ENCODE measurements at regions not wholly inside any gene's neighbourhood (a gene's known extent, or its start where the extent isn't known, plus 50 kb on each side); places are given as distances from the start of the nearest gene placed in this dataset.

- peak; percentile 17 for TF ChIP-seq SMC3 (conservative IDR thresholded peaks at IDR 0.05; ENCODE audit: poor library complexity)
- TF ChIP-seq POLR2AphosphoS5 (IDR thresholded peaks at IDR 0.05) = peak; percentile 69
- no peak for TF ChIP-seq RAD21 (conservative IDR thresholded peaks at IDR 0.05)
- TF ChIP-seq EP300 (conservative IDR thresholded peaks at IDR 0.05; ENCODE audit: poor library complexity, severe bottlenecking) = peak; percentile 88
- TF ChIP-seq TAF1 (IDR thresholded peaks at IDR 0.05; ENCODE audit: low read depth) = no peak
- TF ChIP-seq REST (IDR thresholded peaks at IDR 0.05; ENCODE audit: borderline replicate concordance) = no peak
- no peak for TF ChIP-seq CTCF (IDR thresholded peaks at IDR 0.05; ENCODE audit: poor library complexity, severe bottlenecking)
- no peak for TF ChIP-seq EZH2 (IDR thresholded peaks at IDR 0.05; ENCODE audit: borderline replicate concordance, insufficient read depth, low read length, poor library complexity, severe bottlenecking)
- TF ChIP-seq MXI1 (conservative IDR thresholded peaks at IDR 0.05; ENCODE audit: poor library complexity, severe bottlenecking) = no peak
- H3K9me2 ChIP-seq (ENCODE audit: insufficient read depth, low read length) = no peaks in the 10 kb centered on the region
- no peaks in the 10 kb centered on the region for H3K9me3 ChIP-seq (ENCODE audit: low read length)
- no peaks in the 10 kb centered on the region for H3K79me2 ChIP-seq (replicated peaks; ENCODE audit: insufficient read depth, low read length)
- H3K27me3 ChIP-seq (ENCODE audit: insufficient read depth, low read depth, low read length) = no peaks in the 10 kb centered on the region
- H4K20me1 ChIP-seq (ENCODE audit: insufficient read depth) = no peaks in the 10 kb centered on the region
- H3K4me2 ChIP-seq (ENCODE audit: low read length) = no peak overlapping the region
- H3K9ac ChIP-seq (ENCODE audit: low read length) = peak overlapping the region; percentile 43
- peak overlapping the region; percentile 85 for H3K27ac ChIP-seq (ENCODE audit: low read length)
- no peaks in the 10 kb centered on the region for H3K36me3 ChIP-seq (ENCODE audit: insufficient read depth, low read length)
- H2AFZ ChIP-seq (ENCODE audit: low read depth, low read length) = no peak overlapping the region
- H3F3A ChIP-seq (ENCODE audit: insufficient read depth, low read length, poor library complexity, severe bottlenecking) = no peaks in the 10 kb centered on the region
- peak overlapping the region; percentile 16 for H3K4me3 ChIP-seq (ENCODE audit: low read length)
These were observed 172.5 kb upstream of the KLF7 start for GRCh38 chr2:207338220-207338607.

- TF ChIP-seq RAD21 (conservative IDR thresholded peaks at IDR 0.05) (no peak), CTCF (IDR thresholded peaks at IDR 0.05; ENCODE audit: poor library complexity, severe bottlenecking) (no peak), SMC3 (conservative IDR thresholded peaks at IDR 0.05; ENCODE audit: poor library complexity) (no peak), EZH2 (IDR thresholded peaks at IDR 0.05; ENCODE audit: borderline replicate concordance, insufficient read depth, low read length, poor library complexity, severe bottlenecking) (no peak), POLR2AphosphoS5 (IDR thresholded peaks at IDR 0.05) (no peak), MXI1 (conservative IDR thresholded peaks at IDR 0.05; ENCODE audit: poor library complexity, severe bottlenecking) (no peak), EP300 (conservative IDR thresholded peaks at IDR 0.05; ENCODE audit: poor library complexity, severe bottlenecking) (no peak), REST (IDR thresholded peaks at IDR 0.05; ENCODE audit: borderline replicate concordance) (no peak), TAF1 (IDR thresholded peaks at IDR 0.05; ENCODE audit: low read depth) (no peak)
- Histone ChIP-seq H3K9ac (ENCODE audit: low read length) (peak overlapping the region; percentile 7), H3F3A (ENCODE audit: insufficient read depth, low read length, poor library complexity, severe bottlenecking) (no peaks in the 10 kb centered on the region), H3K4me2 (ENCODE audit: low read length) (no peak overlapping the region), H3K27me3 (ENCODE audit: insufficient read depth, low read depth, low read length) (no peaks in the 10 kb centered on the region), H3K9me3 (ENCODE audit: low read length) (no peaks in the 10 kb centered on the region), H3K36me3 (ENCODE audit: insufficient read depth, low read length) (no peaks in the 10 kb centered on the region), H2AFZ (ENCODE audit: low read depth, low read length) (no peak overlapping the region), H4K20me1 (ENCODE audit: insufficient read depth) (no peaks in the 10 kb centered on the region), H3K79me2 (replicated peaks; ENCODE audit: insufficient read depth, low read length) (no peaks in the 10 kb centered on the region), H3K4me3 (ENCODE audit: low read length) (peak overlapping the region; percentile 16), H3K9me2 (ENCODE audit: insufficient read depth, low read length) (no peaks in the 10 kb centered on the region), H3K27ac (ENCODE audit: low read length) (peak overlapping the region; percentile 85)
These were observed 172.9 kb upstream of the KLF7 start for GRCh38 chr2:207338610-207339009.
